T-helper 1 cell treated with Interleukin-12 subunit alpha and Interleukin-12 subunit beta and Interleukin-4 antibody, amounts not matched to agents 30 μg/mL and 1 μg/mL, for 36 hours (primary cell): ENCODE measurements at regions not wholly inside any gene's neighbourhood (a gene's known extent, or its start where the extent isn't known, plus 50 kb on each side); places are given as distances from the start of the nearest gene placed in this dataset.

Experiments
- H3K27ac Mint-ChIP-seq: one replicate; pipeline ENCODE4 v1.8.0; 2021; ENCODE audit warnings: mild to moderate bottlenecking, mixed read lengths
- H3K27me3 Mint-ChIP-seq: one replicate; pipeline ENCODE4 v1.8.0; 2021; ENCODE audit warnings: low read depth, mixed read lengths
- H3K36me3 Mint-ChIP-seq: one replicate; pipeline ENCODE4 v1.8.0; 2021; ENCODE audit warnings: low read depth, mixed read lengths
- H3K4me1 Mint-ChIP-seq: one replicate; pipeline ENCODE4 v1.8.0; 2021; ENCODE audit warnings: low read depth, mixed read lengths
- H3K4me3 Mint-ChIP-seq: one replicate; pipeline ENCODE4 v1.8.0; 2021; ENCODE audit warnings: mild to moderate bottlenecking, moderate library complexity, mixed read lengths
- H3K9me3 Mint-ChIP-seq: one replicate; pipeline ENCODE4 v1.8.0; 2021; ENCODE audit warnings: mixed read lengths

GRCh38 chr5:4896328-4896727 is 243.8 kb upstream of the ADAMTS16 start:
- Mint-ChIP-seq H3K36me3 (no peaks in the 10 kb centered on the region), H3K27me3 (no peaks in the 10 kb centered on the region), H3K27ac (no peak overlapping the region), H3K4me3 (no peak overlapping the region), H3K9me3 (peaks cover 4% of the 10 kb centered on the region), H3K4me1 (no peaks in the 10 kb centered on the region)

- H3K36me3 Mint-ChIP-seq: no peaks in the 10 kb centered on the region
- H3K9me3 Mint-ChIP-seq: no peaks in the 10 kb centered on the region
- H3K27ac Mint-ChIP-seq: no peak overlapping the region
- H3K27me3 Mint-ChIP-seq: no peaks in the 10 kb centered on the region
- H3K4me1 Mint-ChIP-seq: no peaks in the 10 kb centered on the region
- H3K4me3 Mint-ChIP-seq: no peak overlapping the region
These were observed 238.8 kb upstream of the ADAMTS16 start for GRCh38 chr5:4901305-4901811.

GRCh38 chr5:4901924-4902323 is 238.2 kb upstream of the ADAMTS16 start:
- Mint-ChIP-seq H3K36me3 (no peaks in the 10 kb centered on the region), H3K27me3 (no peaks in the 10 kb centered on the region), H3K27ac (no peak overlapping the region), H3K4me1 (no peaks in the 10 kb centered on the region), H3K9me3 (no peaks in the 10 kb centered on the region), H3K4me3 (no peak overlapping the region)

GRCh38 chr5:4905674-4906520 is 234.2 kb upstream of the ADAMTS16 start:
- no peaks in the 10 kb centered on the region for H3K9me3 Mint-ChIP-seq
- no peaks in the 10 kb centered on the region for H3K4me1 Mint-ChIP-seq
- no peaks in the 10 kb centered on the region for H3K36me3 Mint-ChIP-seq
- no peak overlapping the region for H3K27ac Mint-ChIP-seq
- H3K4me3 Mint-ChIP-seq: no peak overlapping the region
- no peaks in the 10 kb centered on the region for H3K27me3 Mint-ChIP-seq

GRCh38 chr5:4906786-4907185 is 233.3 kb upstream of the ADAMTS16 start:
- no peak overlapping the region for H3K27ac Mint-ChIP-seq
- H3K9me3 Mint-ChIP-seq: no peaks in the 10 kb centered on the region
- H3K36me3 Mint-ChIP-seq: no peaks in the 10 kb centered on the region
- no peaks in the 10 kb centered on the region for H3K27me3 Mint-ChIP-seq
- H3K4me1 Mint-ChIP-seq: no peaks in the 10 kb centered on the region
- no peak overlapping the region for H3K4me3 Mint-ChIP-seq

- Mint-ChIP-seq H3K27ac (no peak overlapping the region), H3K36me3 (no peaks in the 10 kb centered on the region), H3K4me1 (no peaks in the 10 kb centered on the region), H3K27me3 (no peaks in the 10 kb centered on the region), H3K4me3 (no peak overlapping the region), H3K9me3 (no peaks in the 10 kb centered on the region)
These were observed 232.6 kb upstream of the ADAMTS16 start for GRCh38 chr5:4907571-4907970.

- Mint-ChIP-seq H3K9me3 (no peaks in the 10 kb centered on the region), H3K36me3 (no peaks in the 10 kb centered on the region), H3K27ac (no peak overlapping the region), H3K4me3 (no peak overlapping the region), H3K27me3 (no peaks in the 10 kb centered on the region), H3K4me1 (no peaks in the 10 kb centered on the region)
These were observed 231.0 kb upstream of the ADAMTS16 start for GRCh38 chr5:4909086-4909485.

- Mint-ChIP-seq H3K9me3 (no peaks in the 10 kb centered on the region), H3K4me3 (no peak overlapping the region), H3K36me3 (no peaks in the 10 kb centered on the region), H3K27me3 (no peaks in the 10 kb centered on the region), H3K27ac (no peak overlapping the region), H3K4me1 (no peaks in the 10 kb centered on the region)
These were observed 228.3 kb upstream of the ADAMTS16 start for GRCh38 chr5:4911646-4912403.

- Mint-ChIP-seq H3K27ac (no peak overlapping the region), H3K4me1 (no peaks in the 10 kb centered on the region), H3K27me3 (no peaks in the 10 kb centered on the region), H3K9me3 (no peaks in the 10 kb centered on the region), H3K36me3 (no peaks in the 10 kb centered on the region), H3K4me3 (no peak overlapping the region)
These were observed 218.2 kb upstream of the ADAMTS16 start for GRCh38 chr5:4921929-4922328.

GRCh38 chr5:4924577-4924976 is 215.6 kb upstream of the ADAMTS16 start:
- no peak overlapping the region for H3K27ac Mint-ChIP-seq
- H3K9me3 Mint-ChIP-seq: no peaks in the 10 kb centered on the region
- no peak overlapping the region for H3K4me3 Mint-ChIP-seq
- no peaks in the 10 kb centered on the region for H3K27me3 Mint-ChIP-seq
- H3K4me1 Mint-ChIP-seq: no peaks in the 10 kb centered on the region
- H3K36me3 Mint-ChIP-seq: no peaks in the 10 kb centered on the region

GRCh38 chr5:4927097-4927496 is 213.0 kb upstream of the ADAMTS16 start:
- H3K36me3 Mint-ChIP-seq: no peaks in the 10 kb centered on the region
- H3K27ac Mint-ChIP-seq: no peak overlapping the region

GRCh38 chr5:4928409-4928808 is 211.7 kb upstream of the ADAMTS16 start:
- no peak overlapping the region for H3K27ac Mint-ChIP-seq
- no peaks in the 10 kb centered on the region for H3K27me3 Mint-ChIP-seq
- no peaks in the 10 kb centered on the region for H3K36me3 Mint-ChIP-seq
- H3K9me3 Mint-ChIP-seq: no peaks in the 10 kb centered on the region
- H3K4me1 Mint-ChIP-seq: no peaks in the 10 kb centered on the region
- H3K4me3 Mint-ChIP-seq: no peak overlapping the region

More at GRCh38 chr5:4927097-4927496, 213.0 kb upstream of the ADAMTS16 start:
- Mint-ChIP-seq H3K9me3 (no peaks in the 10 kb centered on the region), H3K4me1 (no peaks in the 10 kb centered on the region), H3K4me3 (no peak overlapping the region), H3K27me3 (no peaks in the 10 kb centered on the region)

- Mint-ChIP-seq H3K27ac (no peak overlapping the region), H3K9me3 (no peaks in the 10 kb centered on the region), H3K4me3 (no peak overlapping the region), H3K27me3 (no peaks in the 10 kb centered on the region), H3K4me1 (no peaks in the 10 kb centered on the region), H3K36me3 (no peaks in the 10 kb centered on the region)
These were observed 211.0 kb upstream of the ADAMTS16 start for GRCh38 chr5:4929092-4929655.

- Mint-ChIP-seq H3K27ac (no peak overlapping the region), H3K9me3 (no peaks in the 10 kb centered on the region), H3K4me3 (no peak overlapping the region), H3K4me1 (no peaks in the 10 kb centered on the region), H3K36me3 (no peaks in the 10 kb centered on the region), H3K27me3 (no peaks in the 10 kb centered on the region)
These were observed 200.9 kb upstream of the ADAMTS16 start for GRCh38 chr5:4939042-4939781.
